Large intestine (tissue), 3 donors: ENCODE measurements at regions not wholly inside any gene's neighbourhood (a gene's known extent, or its start where the extent isn't known, plus 50 kb on each side); places are given as distances from the start of the nearest gene placed in this dataset.
"Not testable (repeated sequence)": the region's sequence is repeated elsewhere in the genome, so short reads cannot be mapped to it uniquely, and the experiment has no call there.

ENCODE experiments used
- DNase-seq, 2 donors: peaks; one replicate each; pipeline versions ENCODE4 v3.0.0 to v3.0.0-alpha.2; 2013
- H3K27ac ChIP-seq: one replicate; pipeline ENCODE4 v1.5.1; 2013; ENCODE audit warnings: low read length
- H3K27me3 ChIP-seq: 2 replicates; pipeline ENCODE4 v1.6.1; 2013; ENCODE audit warnings: low read length; ENCODE audit not compliant: control insufficient read depth, insufficient read depth
- H3K36me3 ChIP-seq: 2 replicates; pipeline ENCODE4 v1.6.1; 2013; ENCODE audit warnings: low read length; ENCODE audit not compliant: control insufficient read depth, insufficient read depth
- H3K4me1 ChIP-seq: one replicate; pipeline ENCODE4 v1.6.1; 2013; ENCODE audit warnings: low read length; ENCODE audit not compliant: control insufficient read depth, insufficient read depth
- H3K4me3 ChIP-seq: one replicate; pipeline ENCODE4 v1.5.1; 2013; ENCODE audit warnings: low read length
- H3K9me3 ChIP-seq: one replicate; pipeline ENCODE4 v1.6.1; 2013; ENCODE audit warnings: mild to moderate bottlenecking, low read depth, low read length, moderate library complexity; ENCODE audit not compliant: control insufficient read depth
- WGBS: methylation state at CpG from one replicate; pipeline ENCODE4 v1.1.5; 2013; ENCODE audit warnings: low lambda C conversion rate; ENCODE audit not compliant: insufficient coverage; 5-methylcytosine and 5-hydroxymethylcytosine counted together

DNA sequence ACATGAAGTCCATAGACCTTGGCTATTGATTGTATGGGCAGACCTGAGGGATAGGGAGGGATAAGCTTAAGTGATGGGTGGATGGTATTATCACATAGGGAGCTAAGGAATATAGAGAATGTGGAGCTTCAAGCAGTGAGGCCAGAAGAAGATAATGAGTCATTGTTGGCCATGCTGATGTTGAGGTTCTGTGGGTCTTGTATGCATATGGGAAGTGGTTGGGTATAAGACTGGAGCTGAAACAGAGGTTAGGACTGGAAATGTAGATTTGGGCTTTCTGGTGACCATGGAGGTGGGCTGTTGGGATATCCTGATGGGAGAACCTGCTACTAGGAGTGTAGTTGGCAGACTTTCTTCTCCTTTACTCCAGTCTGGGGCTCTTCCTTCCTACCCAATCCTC is 73.7 kb upstream of the TSC22D1 start:
- no peak overlapping the region for H3K27ac ChIP-seq
- no peak overlapping the region for H3K4me3 ChIP-seq
- H3K4me1 ChIP-seq, result no peaks in the 10 kb centered on the region
- DNase-seq, result no peak
- no peaks in the 10 kb centered on the region for H3K9me3 ChIP-seq
- H3K27me3 ChIP-seq, result no peaks in the 10 kb centered on the region
- no peaks in the 10 kb centered on the region for H3K36me3 ChIP-seq

DNA sequence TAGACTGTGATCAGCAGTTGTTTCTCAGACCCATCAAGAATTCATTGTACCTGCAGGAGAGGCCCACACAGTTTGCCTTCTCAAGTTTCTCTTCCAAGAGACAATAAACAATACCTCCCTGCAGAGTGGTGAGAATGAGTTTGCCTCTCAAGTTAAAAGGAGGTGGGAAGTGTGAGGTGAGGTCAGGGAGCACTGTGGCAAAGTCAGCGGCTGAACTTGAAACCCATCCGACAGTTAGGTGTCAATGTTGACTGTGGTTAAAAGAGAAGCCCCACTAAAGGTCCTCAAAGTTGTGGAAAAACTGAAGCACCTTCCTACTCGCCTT is 72.9 kb upstream of the TSC22D1 start:
- no peak for DNase-seq
- Histone ChIP-seq H3K9me3 (no peaks in the 10 kb centered on the region), H3K4me3 (no peak overlapping the region), H3K27ac (peak overlapping the region; percentile 1), H3K36me3 (no peaks in the 10 kb centered on the region), H3K4me1 (peaks cover 6% of the 10 kb centered on the region), H3K27me3 (no peaks in the 10 kb centered on the region)
- no CpG with 5 or more reads among the region's 3 CpGs for WGBS

DNA sequence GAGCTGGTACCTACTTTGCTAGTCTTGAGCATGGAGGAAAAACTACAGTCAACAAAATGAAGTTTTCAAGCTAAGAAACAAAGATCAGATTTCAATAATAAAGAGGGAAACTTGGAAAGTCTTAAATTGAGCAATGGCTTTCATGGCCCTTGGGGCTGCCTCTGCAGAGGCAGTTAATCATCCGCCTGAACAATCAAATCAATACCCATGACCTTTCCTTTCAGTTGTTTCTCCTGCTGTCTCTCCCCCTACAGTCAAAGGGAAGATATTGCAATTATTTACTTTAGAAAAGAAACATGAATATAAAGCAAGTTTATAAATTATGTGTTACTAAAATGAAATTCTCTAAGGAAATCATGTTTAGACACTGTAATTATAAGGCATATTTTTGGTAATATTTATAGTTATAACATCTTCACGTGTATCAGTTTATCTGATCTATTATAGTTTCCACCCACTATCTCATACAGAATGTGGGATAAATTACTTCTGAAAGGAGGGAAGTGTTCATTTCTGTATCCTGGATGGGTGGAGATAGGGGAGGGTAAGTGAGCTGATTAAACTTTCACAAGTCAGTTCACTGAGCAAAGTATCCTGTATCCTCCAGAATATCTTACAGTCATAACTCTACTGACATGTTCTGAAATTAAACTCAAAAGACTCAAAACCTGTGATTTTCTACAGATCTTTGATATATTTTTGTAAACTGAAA is 72.4 kb upstream of the TSC22D1 start:
- no peaks in the 10 kb centered on the region for H3K36me3 ChIP-seq
- no peaks in the 10 kb centered on the region for H3K27me3 ChIP-seq
- H3K4me1 ChIP-seq, result peaks cover 11% of the 10 kb centered on the region
- peak; percentile 22 to 42 for DNase-seq
- 43% methylated on average over 1 of the region's 2 CpGs for WGBS
- peak overlapping the region; percentile 1 for H3K27ac ChIP-seq
- H3K4me3 ChIP-seq, result no peak overlapping the region
- H3K9me3 ChIP-seq, result no peaks in the 10 kb centered on the region

DNA sequence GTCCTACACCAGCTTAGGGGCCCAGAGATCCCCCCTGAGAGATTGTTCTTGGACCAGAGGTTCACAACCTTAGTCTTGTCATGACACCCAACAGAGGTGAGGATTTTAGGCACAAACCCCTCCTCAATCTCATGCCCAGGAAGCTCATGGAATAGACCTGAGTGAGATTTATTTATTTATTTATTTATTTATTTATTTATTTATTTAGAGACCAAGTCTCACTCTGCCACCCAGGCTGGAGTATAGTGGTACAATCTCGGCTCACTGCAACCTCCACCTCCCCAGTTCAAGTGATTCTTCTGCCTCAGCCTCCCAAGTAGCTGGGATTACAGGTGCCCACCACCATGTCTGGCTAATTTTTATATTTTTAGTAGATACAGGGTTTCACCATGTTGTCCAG is 71.4 kb upstream of the TSC22D1 start:
- not testable (repeated sequence) for DNase-seq, H3K27ac ChIP-seq, H3K4me3 ChIP-seq, H3K27me3 ChIP-seq, H3K36me3 ChIP-seq, H3K9me3 ChIP-seq
- peaks cover 19% of the 10 kb centered on the region for H3K4me1 ChIP-seq
- WGBS, result no CpG with 5 or more reads among the region's 1 CpG

DNA sequence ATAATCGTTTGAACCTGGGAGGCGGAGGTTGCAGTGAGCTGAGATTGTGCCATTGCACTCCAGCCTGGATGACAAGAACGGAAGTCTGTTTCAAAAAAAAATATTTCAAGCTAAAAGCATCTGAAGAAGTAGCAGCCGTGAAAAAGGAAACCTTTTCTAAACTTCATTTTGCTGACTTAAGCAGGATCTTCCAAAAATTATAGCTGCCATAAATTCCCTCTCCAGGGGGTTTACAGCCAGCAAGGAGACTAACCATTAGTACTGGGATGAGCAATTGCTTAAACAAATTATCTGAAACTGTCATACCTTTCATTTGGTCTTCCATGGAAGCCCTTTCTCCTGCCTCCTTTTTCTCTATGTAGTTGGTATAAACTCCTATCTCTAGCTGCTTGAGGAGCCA is 69.9 kb upstream of the TSC22D1 start:
- no peak for DNase-seq
- H3K9me3 ChIP-seq, result no peaks in the 10 kb centered on the region
- WGBS, result 56% methylated on average over 1 of the region's 4 CpGs
- no peak overlapping the region for H3K4me3 ChIP-seq
- H3K27ac ChIP-seq, result no peak overlapping the region
- H3K4me1 ChIP-seq, result peaks cover 21% of the 10 kb centered on the region
- no peaks in the 10 kb centered on the region for H3K36me3 ChIP-seq
- no peaks in the 10 kb centered on the region for H3K27me3 ChIP-seq

DNA sequence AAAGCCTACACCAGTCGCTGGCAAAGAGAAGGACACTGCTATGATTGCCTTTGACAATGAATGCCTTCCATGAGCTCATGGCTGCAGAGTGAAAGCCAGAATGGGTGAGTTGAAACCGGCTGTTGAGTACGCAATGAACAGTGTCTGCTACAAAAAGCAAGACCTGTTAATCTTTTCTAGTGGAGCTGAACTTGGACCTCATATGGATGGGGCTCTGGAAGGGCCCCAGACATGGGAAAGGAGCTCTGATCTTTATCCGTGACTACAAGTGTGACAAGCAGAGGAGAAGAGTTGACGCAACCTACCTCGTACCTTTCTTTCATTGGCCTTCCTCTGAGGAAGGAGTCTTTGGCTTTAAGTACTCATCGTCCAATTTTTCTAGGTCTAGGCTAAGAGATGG is 67.1 kb upstream of the TSC22D1 start:
- peak; percentile 83 to 92 for DNase-seq
- H3K36me3 ChIP-seq, result no peaks in the 10 kb centered on the region
- no peaks in the 10 kb centered on the region for H3K27me3 ChIP-seq
- 40% methylated on average over 1 of the region's 7 CpGs for WGBS
- no peaks in the 10 kb centered on the region for H3K9me3 ChIP-seq
- peak overlapping the region; percentile 90 for H3K27ac ChIP-seq
- H3K4me3 ChIP-seq, result no peak overlapping the region
- H3K4me1 ChIP-seq, result peaks cover 21% of the 10 kb centered on the region

DNA sequence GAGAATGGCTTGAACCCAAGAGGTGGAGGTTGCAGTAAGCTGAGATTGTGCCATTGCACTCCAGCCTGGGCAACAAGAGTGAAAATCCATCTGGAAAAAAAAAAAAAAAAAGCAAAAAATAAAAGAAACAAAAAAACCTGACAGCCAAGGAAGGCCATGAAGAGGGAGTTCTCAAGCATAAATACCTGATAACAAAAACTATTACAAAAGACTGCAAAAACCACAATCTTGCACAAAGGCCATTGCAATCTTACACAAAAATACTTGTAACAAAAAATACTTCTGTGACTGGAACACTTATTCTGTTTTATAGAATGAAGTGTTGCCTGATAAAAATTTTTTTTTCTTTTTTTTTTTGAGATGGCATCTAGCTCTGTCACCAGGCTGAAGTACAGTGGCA is 61.5 kb upstream of the TSC22D1 start:
- DNase-seq, result no peak
- Histone ChIP-seq H3K4me1 (peaks cover 2% of the 10 kb centered on the region), H3K36me3 (no peaks in the 10 kb centered on the region)

DNA sequence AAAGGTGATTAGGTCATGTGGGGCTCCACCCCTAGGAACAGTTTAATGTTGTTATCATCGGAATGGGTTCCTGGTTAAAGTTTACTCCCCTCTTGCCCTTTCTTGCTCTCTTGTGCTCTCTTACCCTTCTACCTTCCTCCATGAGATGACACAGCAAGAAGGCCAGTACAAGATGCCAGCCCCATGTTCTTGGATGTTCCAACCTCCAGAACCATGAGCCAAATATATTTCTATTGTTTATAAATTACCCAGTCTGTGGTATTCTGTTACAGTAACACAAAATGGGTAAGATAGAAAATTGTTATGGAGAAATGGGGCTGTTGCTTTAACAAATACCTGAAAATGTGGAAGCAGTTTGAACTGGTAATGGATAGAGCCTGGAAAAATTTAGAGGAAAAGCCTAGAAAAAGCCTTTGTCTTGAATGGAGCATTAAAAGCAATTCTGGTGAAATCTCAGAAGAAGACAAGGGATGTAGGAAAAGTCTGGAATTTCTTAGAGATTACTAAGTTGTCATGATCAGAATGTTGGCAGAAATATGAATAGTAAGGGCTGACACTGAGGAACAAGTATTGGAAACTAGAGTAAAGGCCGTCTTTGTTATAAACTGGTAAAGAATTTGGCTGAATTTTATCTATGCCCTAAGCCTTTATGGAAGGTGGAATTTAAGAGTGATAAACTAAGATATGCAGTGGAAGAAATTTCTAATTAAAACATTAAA is 53.5 kb upstream of the TSC22D1 start:
- WGBS, result 100% methylated on average over 1 of the region's 2 CpGs
- Histone ChIP-seq H3K9me3 (no peaks in the 10 kb centered on the region), H3K27ac (no peak overlapping the region)

More for the DNA sequence above, 61.5 kb upstream of the TSC22D1 start:
- H3K27me3 ChIP-seq, result no peaks in the 10 kb centered on the region
- no peak overlapping the region for H3K27ac ChIP-seq
- no peak overlapping the region for H3K4me3 ChIP-seq
- H3K9me3 ChIP-seq, result no peaks in the 10 kb centered on the region

DNA sequence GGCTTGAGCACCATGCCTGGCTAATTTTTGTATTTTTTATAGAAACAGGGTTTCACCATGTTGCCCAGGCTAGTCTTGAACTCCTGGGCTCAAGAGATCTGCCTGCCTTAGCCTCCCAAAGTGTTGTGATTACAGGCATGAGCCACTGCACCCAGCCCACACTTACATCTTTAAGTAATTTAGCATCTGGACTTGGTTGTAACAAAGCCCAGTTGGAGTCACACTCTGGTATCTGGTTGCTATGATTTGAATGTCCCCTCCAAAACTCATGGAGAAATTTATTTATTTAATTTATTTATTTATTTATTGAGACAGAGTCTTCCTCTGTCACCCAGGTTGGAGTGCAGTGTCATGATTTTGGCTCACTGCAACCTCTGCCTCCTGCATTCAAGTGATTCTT is 52.7 kb upstream of the TSC22D1 start:
- not testable (repeated sequence) for H3K4me1 ChIP-seq, H3K4me3 ChIP-seq, H3K9me3 ChIP-seq, H3K27me3 ChIP-seq, H3K27ac ChIP-seq, H3K36me3 ChIP-seq, DNase-seq

More for the DNA sequence above, 53.5 kb upstream of the TSC22D1 start:
- no peaks in the 10 kb centered on the region for H3K4me1 ChIP-seq
- no peaks in the 10 kb centered on the region for H3K36me3 ChIP-seq
- H3K4me3 ChIP-seq, result no peak overlapping the region
- no peaks in the 10 kb centered on the region for H3K27me3 ChIP-seq
- peak; percentile 19 to 34 for DNase-seq

DNA sequence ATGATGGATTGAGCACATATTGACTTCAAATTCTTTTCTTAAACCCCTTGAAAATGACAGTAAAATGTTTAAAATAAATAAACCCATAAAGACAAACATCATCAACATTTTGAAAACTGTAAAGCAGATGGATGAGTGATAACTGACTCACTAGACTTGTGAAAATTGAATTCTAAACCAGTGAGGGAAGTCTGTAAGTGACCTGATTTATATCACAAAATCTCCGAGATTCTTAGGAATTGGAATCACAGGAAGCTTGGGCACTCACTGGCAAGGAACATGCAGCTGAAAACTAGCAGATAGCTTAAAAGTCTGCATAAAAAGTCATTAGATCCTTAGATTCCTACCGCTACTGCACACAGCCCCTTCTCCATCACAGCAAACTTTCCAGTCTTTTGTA is 51.3 kb upstream of the TSC22D1 start:
- Histone ChIP-seq H3K9me3 (no peaks in the 10 kb centered on the region), H3K36me3 (no peaks in the 10 kb centered on the region), H3K27ac (no peak overlapping the region), H3K4me1 (no peaks in the 10 kb centered on the region), H3K4me3 (no peak overlapping the region), H3K27me3 (no peaks in the 10 kb centered on the region)
- WGBS, result no CpG with 5 or more reads among the region's 2 CpGs
- no peak for DNase-seq

DNA sequence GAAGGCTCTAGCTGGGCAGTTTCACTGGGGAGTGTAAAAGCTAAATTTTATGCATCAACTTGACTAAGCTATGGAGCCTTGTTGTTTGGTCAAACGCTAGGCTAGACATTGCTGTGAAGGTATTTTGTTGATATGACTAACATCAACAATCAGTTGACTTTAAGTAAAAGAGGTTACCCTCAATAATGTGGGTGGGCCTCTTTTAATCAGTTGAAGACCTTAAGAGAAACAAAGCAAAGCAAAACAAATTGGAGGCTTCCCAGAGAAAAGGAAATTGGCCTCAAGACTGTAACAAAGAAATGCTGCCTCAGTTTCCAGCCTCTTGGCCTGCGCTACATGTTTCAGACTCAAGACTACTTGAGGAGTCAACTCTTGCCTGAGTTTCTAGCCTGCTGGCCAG is 50.0 kb upstream of the TSC22D1 start:
- no peak overlapping the region for H3K4me3 ChIP-seq
- no peak for DNase-seq
- no peaks in the 10 kb centered on the region for H3K36me3 ChIP-seq
- WGBS, result no CpG with 5 or more reads among the region's 2 CpGs
- no peaks in the 10 kb centered on the region for H3K4me1 ChIP-seq
- H3K27me3 ChIP-seq, result no peaks in the 10 kb centered on the region
- no peak overlapping the region for H3K27ac ChIP-seq
- no peaks in the 10 kb centered on the region for H3K9me3 ChIP-seq
